Putamen (tissue), 1 donor: ENCODE measurements at regions not wholly inside any gene's neighbourhood (a gene's known extent, or its start where the extent isn't known, plus 50 kb on each side); places are given as distances from the start of the nearest gene placed in this dataset.
"Not testable (repeated sequence)": the region's sequence is repeated elsewhere in the genome, so short reads cannot be mapped to it uniquely, and the experiment has no call there.

ENCODE experiments used
- DNase-seq: peaks from one replicate; pipeline ENCODE4 v3.0.0-alpha.2; 2016; ENCODE audit warnings: low spot score

DNA sequence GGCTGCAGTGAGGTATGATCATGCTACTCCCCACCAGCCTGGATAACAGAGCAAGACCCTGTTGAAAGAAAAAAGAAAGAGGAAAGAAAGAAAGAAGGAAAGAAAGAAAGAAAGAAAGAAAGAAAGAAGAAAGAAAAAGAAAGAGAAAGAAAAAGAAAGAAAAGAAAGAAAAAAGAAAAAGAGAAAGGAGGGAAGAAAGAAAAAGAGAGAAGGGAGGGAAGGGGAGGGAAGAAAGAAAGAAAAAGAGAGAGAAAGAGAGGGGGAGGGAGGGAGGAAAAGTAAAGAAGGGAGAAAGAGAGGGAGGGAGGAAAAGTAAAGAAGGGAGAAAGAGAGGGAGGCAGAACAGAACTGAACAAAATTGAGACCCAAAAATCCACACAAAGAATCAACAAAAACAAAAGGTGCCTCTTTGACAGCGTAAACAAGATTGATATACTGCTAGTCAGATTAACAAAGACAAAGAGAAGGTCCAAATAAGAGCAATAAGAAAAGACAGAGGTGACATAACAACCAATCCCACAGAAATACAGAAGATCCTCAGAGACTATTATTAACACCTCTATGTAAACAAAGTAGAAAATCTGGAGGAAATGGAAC is 293.9 kb upstream of the AMIGO2 start:
- DNase-seq = no peak

DNA sequence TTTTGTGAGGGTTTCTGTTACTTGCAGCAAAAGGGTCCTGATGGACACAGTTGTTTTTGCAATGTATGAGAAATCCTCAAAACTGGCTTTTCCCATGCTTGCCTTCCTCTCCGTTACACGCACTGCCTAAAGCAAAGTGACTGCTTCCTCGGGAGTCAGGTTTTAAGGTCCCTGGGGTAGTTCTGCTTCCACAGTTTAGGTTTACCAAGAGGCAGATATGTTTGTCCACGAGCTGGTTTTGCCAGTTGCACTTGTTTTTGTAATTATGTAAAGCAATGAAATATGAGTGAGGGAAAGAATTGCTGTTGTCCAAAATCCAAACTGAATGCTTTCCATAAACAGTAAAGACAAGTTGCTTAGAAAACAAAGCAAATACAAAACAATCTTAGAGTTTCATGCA is 290.7 kb upstream of the AMIGO2 start:
- no peak for DNase-seq

DNA sequence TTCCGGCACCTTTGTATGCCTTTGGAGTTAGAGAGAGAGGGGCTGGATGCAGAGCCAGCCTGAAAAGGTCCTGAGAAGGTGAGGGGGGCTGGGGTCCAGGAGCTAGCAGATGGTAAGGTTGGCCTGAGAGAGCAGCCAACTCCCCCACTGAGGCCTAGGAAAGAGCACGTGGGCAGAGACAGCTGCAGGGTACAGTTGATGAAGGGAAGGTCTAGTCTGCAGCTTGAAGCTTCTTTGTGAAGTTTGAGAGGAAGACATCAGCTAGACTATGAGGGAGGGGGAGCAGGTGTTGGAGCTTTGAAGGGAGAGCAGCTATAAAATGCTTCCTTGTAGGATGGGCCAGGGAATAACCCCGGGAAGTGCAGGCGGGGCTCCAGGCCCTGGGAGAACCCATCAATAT is 289.3 kb upstream of the AMIGO2 start:
- no peak for DNase-seq

DNA sequence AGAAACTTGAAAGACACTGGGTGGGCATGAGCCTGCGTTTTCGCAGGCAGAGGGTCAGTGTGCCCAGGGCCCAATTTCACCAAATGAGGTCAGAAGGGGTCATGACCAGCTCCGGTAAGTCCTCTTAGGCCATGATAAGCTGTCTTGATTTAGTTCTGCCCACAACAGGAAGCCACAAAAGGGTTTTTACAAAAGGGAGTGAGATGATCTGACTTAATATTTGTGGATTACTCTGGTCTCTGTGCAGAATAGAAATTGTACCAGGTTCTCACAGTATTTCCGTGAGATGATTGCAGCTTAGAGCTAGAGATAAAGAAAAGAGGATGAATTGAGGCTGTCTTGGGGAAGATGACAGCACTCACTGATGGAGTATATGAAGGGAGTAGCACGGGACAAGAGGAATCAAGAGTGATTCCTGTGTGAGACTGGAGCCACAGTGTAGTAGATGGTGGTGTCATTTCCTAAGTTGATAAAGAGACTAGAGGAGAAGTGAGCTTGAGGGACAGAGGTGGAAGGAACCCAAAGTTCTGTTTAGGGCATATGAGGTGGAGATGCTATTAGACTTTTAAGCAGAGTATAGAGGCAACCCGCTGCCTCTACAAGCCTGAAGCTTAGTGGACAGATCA is 288.3 kb upstream of the AMIGO2 start:
- DNase-seq = no peak

DNA sequence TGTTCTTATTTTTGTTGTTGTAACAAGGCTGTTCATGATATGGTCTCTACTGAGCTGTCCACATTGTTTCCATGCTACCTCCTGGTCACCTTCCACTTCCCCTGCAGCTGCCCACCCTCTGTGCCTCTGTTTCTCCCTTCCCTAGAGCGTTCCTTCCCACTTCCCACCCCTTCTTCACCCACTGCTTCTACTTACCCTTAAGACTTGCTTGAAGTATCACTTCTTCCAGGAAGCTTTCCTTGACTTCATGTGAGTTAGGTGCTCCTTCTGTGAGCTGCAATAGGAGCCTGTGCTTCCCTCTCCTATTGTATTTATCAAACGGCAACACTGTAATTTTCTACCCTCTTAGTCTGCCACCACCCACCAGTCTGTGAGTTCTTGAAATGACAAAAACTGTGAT is 286.8 kb upstream of the AMIGO2 start:
- DNase-seq = no peak

DNA sequence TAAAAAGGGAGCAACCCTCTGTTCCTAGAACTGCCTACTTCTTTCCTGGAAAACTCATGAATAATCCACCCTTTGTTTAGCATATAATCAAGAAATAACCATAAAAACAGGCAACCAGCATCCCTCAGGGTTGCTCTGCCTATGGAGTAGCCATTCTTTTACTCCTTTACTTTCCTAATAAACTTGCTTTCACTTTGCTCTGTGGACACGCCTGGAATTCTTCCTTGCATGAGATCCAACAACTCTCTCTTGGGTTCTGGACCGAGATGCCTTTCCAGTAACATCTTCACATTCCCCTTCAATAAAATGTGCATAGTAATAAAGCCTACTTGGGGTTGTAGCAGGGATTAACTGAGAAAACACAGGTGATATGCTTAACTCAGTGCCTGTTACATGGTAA is 286.4 kb upstream of the AMIGO2 start:
- DNase-seq = no peak

DNA sequence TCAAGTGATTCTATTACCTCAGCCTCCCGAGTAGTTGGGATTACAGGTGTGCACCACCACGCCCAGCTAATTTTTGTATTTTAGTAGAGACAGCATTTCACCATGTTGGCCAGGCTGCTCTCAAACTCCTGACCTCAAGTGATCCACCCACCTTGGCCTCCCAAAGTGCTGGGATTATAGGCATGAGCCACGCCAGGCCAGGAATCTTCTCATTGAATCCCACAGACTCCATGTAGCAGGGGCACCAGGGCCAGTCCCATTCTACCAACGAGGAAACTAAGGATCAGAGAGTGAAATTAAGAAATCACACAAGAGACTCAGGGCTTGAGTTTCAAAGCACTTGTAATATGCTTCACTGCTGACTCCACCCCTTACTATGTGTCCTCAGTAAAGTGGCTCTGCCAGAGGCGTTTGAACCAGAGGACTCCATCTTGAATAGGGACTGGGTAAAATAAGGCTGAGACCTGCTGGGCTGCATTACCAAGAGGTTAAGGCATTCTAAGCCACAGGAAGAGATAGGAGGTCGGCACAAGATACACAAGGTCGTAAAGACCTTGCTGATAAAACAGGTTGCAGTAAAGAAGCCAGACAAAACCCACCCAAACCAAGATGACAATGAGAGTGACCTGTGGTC is 285.8 kb upstream of the AMIGO2 start:
- not testable (repeated sequence) for DNase-seq

DNA sequence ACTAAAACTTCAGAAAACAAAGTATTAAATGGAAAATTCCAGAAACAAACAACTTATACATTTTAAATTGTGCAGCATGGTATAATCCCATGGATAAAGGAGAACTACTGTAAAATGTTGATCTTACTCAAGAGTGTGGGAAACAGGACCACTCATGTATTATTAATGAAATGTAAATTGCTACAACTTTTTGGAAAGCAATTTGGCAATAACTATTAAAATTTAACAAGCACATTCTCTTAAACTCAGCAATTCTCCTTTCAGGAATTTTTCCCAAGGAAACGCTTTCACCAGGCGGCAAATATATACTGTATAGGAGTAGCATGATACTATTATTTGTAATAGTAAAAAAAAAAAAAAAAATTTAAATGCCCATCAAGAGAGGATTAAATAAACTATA is 284.5 kb upstream of the AMIGO2 start:
- DNase-seq = no peak

DNA sequence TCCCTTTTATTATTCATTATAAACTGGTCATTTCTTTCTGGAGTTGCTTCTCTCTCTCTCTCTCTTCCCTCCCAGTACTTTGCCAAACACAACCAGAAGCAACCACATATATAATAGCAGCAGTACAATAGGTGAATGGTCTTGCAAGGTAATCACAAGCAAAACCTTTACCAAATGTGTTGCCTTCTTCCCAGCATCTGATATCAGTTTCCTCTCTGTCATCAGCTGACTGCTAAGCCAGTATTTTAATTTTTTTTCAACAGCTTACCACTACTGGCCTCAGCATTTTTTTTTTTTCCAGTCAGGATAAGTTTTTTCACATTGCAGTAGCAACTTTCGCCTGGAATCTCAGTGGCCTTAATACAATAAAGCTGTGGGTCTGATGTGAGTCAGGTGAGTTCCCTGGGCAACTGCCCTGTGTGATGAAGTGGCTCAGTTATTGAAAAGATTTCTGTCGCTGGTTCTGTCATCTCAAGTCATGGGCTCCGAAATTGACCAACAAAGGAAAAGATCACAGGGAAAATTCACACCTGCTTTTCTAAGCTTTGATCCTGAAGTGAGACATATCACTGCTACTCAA is 282.5 kb upstream of the AMIGO2 start:
- DNase-seq = no peak

DNA sequence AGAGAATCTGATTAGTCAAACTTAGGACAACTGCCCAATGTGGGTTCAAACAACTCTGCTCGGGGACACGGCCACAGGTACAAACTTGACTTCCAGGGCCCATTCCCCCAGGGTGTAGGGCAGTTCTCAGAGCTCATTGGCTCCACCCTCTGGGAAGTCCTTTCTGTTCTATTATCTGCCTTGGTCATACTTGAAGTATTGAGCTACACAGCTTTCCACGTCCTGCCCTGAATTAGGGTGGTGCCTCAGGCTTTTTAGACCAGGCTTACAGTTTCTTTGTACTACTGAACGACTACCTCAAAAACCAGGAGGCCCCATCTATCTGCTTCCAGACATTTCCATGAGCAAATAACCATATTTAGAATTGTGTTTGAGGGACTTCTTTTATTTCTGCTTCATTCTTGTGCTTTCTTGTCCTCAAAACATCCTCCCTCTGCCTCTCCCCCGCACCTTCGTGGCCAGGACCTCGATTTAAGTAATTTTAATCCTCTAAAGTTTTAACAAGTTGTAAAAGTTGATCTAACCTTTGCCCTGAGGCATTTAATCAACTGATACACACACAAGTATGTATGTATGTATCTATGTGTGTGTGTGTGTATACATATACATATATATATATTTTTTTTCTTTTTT is 281.7 kb upstream of the AMIGO2 start:
- no peak for DNase-seq

DNA sequence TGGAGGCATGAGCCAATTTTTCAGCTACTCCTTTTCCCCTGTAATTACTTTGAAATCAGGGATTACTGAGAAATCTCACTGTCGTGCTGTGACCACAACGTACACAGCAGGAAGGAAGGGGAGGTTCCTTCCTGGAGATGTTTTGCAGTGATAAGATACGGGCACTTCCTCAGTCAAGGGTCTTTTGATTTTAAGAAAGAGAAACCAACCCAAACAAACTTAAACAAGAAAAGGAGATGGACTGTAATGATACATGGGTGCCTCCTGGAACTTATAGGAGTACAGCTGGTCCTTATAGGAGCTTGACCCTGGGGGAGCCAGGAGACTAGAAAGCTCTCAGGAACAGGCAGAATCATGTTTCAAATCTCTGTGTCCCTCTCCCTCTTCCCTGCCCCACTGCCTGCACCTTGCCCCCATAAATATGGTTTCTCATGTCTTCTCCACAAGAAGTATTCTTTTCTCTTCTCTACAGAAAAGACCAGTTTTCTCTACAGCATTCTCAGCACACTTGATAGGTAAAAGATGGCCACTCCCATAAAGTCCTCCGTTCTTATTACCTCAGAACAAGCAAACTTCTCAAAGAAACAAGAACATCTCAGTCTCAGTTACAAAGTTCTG is 281.1 kb upstream of the AMIGO2 start:
- DNase-seq = no peak

DNA sequence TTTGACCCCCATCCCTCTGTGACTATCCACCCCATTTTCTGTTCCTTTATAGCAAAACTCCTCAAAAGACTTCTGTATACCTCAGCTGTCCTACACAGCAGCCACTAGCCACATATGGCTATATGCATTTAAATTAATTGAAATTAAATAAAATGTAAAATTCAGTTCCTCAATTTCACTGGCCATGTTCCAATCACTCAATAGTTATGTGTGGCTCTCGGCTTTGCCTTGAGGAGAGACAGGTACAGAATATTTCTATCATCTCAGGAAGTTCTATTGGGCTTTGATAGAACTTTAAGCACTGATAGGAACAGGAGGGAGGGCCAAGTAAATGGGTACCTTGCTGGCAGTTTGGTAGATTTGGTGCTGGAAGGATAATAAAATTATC is 280.3 kb upstream of the AMIGO2 start:
- no peak for DNase-seq

DNA sequence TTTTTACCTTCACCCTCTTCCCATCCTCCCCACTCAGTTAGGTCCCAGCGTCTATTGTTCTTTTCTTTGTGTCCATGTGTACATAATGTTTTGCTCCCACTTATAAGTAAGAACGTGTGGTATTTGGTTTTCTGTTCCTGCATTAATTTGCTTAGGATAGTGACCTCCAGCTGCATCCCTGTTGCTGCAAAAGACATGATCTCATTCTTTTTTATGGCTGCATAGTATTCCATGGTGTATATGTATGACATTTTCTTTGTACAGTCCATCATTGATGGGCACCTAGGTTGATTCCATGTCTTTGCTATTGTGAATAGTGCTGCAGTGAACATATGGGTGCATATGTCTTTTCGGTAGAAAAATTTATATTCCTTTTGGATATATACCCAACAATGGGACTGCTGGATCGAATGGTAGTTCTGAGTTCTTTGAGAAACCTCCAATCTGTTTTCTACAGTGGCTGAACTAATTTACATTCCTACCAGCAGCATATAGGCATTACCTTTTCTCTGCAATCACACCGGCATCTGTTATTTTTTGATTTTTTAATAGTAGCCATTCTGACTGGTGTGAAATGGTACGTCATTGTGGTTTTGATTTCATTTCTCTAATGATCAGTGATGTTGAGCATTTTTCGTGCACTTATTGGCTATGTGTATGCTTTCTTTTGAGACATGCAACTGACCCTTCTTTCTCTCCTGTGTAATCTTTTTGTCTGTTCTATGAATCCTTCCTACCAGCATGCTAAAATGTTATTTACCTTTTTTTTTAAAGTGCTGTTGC is 279.7 kb upstream of the AMIGO2 start:
- no peak for DNase-seq

DNA sequence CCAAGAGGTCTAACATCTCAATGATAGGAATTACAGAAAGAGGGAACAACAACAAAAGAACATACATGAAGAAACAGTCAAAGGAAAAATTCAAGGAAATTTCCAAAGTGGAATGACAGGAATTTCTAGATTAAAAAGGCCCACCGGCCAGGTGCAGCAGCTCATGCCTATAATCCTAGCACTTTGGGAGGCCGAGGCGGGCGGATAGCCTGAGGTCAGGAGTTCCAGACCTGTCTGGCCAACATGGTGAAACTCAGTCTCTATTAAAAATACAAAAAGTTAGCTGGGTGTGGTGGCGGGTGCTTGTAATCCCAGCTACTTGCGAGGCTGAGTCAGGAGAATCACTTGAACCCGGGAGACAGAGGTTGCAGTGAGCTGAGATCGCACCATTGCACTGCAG is 277.2 kb upstream of the AMIGO2 start:
- not testable (repeated sequence) for DNase-seq

DNA sequence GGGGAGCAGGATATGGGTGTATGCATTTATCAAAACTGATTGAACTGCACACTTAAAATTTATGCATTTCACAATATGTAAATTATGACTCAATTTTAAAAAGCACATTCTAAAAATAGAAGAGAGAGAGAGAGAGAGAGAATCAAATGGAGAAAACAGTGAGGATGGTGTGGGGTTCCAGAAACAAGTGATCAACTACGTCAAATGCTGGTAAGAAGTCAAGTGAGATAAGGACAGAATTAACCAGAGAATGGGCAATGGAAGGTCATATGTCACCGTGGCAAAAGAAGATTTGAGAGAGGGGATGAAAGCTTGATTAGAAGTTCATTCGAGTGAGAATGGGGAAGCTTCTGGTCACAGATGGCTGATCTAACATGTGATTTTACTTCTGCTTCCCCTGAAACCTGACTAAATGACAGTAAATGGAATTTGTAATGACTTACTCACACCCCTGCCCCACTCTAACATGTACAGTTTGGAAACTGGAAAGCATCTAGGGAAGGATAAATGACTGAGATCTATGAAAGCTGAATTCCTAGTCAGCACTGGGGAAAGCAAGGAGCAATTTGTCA is 276.5 kb upstream of the AMIGO2 start:
- DNase-seq = peak; percentile 23

DNA sequence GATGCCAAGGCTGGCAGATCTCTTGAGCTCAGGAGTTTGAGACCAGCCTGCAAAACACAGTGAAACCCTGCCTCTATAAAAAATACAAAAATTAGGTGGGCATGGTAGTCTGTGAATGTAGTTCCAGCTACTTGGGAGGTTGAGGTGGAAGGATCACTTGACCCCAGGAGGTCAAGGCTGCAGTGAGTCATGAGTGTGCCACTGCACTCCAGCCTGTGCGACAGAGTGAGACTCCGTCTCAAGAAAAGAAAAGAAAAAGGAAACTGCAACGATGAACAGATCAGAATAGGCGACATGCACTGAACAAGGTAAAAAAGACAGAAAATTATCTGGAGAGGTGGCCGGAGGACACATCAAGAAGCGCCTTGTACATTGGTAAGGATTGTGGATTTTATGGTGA is 273.7 kb upstream of the AMIGO2 start:
- DNase-seq = no peak

DNA sequence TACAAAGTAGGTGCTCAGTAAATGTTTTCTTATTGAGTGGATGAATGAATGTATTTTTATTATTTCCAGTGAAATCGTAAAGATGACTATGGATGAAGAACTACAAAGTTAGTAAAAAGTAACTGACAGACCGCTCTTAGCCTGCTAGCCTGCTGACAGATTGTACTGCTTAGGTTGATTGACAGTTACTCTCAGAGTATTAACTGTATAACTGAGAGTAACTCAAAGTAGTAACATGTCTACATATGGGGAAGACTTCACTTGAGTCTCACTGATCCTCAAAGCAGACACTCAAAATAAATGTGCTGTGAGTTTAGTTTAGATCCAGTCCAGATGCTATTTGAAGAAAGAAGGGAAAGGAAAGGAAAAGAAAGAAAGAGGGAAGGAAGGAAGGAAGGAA is 272.3 kb upstream of the AMIGO2 start:
- DNase-seq = no peak

DNA sequence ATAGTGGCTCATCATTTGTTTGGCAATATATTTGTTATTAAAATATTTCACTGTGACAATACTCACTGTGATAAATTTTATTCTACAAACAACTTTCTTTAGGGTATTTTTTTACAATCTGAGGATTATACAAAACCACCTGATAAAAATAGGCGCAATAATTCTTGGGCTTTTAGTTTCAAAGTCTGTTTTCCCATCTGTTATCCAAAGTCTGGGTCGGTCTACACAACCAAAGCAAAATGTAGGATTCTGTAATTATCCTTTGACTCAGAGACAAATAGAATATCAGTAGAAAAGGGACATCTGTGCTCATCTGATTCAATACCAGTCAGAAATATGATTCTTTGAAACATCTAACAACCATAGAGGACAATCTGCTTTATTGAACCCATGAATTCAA is 271.8 kb upstream of the AMIGO2 start:
- no peak for DNase-seq

DNA sequence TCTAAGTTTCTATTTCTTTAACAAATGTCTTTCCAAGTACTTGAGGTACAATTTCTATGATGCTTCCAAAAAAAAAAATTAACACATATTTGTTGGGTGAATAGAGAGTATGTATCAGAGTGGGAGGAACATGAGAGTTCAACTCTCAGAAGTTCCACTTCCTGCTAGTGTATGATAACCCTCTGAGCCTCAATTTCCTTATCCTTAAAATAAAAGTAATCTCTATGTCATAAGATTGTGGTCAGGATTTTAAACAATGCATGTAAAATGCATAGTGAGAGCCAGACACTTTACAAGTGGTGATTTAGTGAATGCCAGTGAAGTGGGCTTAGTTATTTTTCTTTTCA is 270.3 kb upstream of the AMIGO2 start:
- no peak for DNase-seq

DNA sequence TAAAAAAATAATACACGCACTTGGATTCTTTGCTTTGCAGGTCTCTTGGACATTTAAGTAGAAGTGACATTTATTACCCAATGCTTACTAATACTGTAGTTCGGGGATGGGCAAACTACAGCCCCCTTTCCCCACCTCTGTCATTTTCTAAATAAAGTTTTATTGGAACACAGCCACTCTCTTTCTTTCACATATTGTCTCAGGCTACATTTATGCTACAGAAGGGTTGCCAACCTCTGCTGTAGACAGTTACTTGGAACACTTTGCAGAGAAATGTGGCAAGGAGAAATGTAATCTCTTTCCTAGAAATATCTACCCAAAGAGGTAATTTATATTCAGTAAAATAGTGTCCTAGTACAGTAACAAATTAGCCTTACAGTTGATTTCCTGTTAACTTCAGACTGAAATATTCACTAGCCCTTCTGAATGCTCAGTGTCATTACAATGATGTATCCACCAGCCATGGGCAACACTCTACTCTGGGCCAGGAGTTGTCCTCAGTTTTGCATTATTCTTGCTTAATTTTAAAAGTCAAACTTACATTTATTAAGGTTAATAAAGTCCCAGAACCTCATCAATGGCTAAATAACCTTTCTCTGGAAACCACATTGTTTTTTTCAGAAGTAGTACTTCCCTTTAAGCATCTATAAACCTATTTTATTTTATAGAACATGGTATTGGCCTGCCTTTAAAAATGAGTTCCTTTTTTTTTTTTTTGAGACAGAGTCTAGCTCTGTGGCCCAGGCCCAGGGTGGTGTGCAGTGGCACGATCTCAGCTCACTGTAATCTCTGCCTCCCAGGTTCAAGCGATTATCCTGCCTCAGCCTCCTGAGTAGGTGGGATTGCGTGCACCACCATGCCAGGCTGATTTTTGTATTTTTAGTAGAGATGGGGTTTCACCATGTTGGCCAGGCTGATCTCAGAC is 269.6 kb upstream of the AMIGO2 start:
- DNase-seq = no peak
